GM18907 (cell line): ENCODE measurements at regions not wholly inside any gene's neighbourhood (a gene's known extent, or its start where the extent isn't known, plus 50 kb on each side); places are given as distances from the start of the nearest gene placed in this dataset.
"Not testable (repeated sequence)": the region's sequence is repeated elsewhere in the genome, so short reads cannot be mapped to it uniquely, and the experiment has no call there.

Experiments used
- ATAC-seq: cut with Tn5 transposase; IDR thresholded peaks from one replicate; pipeline ENCODE4 v1.9.1; 2021; ENCODE audit warnings: mild to moderate bottlenecking, moderate library complexity; ENCODE audit not compliant: unreplicated experiment

DNA sequence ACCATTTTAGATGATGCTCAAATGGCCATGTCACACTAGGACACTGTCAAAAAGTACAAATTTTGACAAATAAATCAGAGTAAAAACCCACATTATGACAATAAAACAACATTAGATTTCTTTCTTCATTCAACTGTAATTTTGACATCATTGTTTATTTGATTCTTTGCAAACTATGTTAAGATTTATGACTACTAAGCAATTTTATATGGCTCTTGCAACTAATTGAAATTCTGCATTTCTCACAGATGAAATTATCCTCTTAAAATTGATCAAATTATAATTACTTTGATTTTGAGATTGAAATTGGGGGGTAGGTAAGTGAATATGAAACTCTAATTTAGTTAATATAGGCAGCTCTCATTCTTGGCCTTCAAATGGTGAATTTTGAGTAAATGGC is 59.8 kb downstream of the ATOH1 start:
- no peak for ATAC-seq

DNA sequence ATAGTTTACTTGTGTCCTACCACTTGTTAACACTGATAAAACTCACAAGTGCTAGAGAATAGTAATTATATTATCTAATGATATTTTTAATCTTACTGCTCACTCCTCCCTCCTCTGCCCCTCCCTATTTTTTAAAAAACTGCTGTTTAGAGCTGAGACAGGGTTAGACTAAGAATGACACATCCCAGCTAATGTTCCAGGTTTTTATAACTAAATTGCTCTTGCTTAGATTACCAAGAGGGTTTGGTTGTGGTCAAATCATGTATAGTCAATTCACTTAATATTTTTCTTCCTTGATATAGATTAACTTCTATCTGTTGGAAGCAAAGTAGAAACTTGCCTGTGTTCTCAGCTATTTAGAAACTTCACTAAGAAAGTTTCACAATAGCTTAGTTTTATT is 60.2 kb downstream of the ATOH1 start:
- no peak for ATAC-seq

DNA sequence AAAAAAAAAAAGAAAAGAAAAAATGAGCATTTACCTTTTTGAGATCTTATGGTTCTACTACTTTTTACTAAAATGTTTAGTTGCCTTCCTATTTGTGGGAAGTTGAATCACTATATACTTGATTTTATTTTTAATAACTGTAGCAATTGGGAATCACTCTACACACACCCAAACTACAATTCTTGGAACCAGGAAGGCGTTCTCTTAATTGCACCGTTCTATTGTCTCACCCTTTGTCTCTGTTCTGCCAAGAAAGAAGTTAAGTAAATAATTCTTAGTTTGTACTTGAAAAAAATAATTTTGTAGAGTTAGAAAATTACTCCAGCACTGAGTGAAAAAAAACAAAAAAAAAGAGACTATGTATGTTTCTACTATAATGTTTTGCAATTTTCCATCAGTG is 62.7 kb downstream of the ATOH1 start:
- ATAC-seq: no peak

DNA sequence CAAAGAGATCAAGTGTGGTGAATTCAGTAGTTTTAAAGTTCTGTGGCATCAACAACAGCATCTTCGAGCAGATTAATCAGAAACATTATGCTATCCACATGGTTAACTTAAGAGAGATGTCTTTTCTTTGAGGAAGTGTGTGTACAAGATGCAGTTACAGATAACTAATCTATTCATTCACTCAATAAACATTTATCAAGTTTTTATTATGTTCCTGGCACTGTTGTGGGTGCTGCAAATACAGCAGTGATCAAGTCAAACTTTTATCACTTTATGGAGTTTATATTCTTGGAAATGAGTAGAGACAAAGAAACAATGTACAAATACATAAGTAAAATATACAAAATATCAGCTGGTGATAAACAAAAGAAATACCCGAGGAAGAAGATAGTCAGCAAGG is 66.4 kb downstream of the ATOH1 start:
- no peak for ATAC-seq

DNA sequence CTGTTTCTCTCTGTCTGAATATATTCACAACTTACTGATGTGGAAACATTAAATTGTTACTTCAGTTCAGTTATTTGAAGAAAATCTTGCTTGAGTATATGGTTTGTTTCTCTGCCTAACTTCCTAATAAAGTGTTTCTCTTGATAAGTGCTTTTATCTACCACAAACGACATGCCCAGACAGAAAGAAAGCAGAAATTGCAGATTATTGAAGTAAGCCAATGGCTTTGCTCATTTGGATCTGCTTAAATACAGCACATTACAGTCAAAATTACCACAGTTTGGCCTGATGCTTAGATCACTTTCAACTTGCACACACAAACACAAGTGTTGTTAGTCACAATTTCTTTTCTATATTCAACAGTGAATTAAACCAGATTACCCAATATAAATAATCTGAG is 68.0 kb downstream of the ATOH1 start:
- no peak for ATAC-seq

DNA sequence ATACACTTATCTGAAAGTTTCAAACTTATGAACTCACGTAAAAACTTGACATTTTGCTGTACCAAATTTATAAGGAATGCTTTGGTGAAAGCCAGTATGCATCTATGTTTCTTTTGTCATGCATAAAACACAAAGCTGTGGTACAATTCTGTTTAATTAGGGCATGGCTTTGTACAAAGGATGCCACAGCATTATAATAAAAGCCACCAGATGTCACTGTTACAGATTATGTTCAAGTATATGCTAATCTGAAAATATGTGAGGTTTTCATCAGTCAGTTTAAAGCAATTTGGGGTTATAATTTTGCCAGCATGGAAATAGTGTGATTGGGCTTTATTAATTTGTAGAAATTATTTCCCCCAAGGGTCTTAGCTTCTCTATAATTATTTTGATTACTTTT is 69.0 kb downstream of the ATOH1 start:
- ATAC-seq: peak; percentile 78

DNA sequence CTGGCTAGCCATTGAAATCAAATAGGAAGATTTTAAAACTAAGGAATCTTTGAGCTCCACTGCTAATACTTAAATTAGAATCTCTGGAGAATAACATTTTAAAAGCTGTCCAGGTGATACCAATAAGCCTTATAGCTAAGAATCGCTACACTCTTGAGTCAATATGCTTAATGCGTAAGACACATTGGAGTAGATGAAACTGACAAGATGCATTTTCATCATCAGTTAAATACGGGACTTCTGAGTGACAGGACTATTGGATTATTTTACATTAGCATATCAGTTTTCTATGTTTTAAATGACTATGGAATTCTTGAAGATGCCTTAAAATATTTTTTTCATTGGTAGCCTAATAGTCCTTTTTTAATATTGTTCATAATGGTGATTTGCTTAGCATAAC is 80.2 kb downstream of the ATOH1 start:
- no peak for ATAC-seq

DNA sequence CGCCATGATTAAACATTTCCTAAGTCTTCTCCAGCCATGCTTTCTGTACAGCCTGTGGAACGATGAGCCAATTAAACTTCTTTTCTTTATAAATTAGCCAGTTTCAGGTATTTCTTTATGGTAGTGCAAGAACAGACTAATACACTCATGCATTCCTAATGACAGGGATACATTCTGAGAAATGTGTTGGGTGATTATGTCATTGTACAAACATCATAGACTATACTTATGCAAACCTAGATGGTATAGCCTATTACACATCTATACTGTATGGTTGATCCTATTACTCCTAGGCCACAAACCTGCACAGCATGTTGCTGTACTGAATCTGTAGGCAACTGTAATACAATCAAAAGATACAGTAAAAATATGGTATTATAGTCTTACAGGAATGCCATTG is 83.1 kb downstream of the ATOH1 start:
- no peak for ATAC-seq

DNA sequence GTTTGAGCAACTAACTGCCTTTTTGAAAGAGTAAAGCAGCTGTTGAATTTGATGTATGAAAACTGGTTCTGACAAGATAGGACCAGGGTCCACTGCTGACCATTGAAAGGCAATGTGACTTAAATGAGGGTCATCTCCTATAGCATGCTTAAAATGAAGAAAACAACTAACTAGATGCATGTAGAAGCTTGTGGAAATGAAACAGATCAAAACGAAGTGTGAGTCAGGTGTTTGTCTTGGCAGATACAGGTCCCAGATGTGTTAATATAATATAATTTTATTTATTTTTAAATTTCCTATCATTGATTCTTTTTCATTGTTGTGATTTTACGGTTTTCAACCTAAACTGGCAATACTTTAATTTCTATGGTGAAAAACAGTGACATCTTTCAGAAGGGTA is 83.6 kb downstream of the ATOH1 start:
- no peak for ATAC-seq

DNA sequence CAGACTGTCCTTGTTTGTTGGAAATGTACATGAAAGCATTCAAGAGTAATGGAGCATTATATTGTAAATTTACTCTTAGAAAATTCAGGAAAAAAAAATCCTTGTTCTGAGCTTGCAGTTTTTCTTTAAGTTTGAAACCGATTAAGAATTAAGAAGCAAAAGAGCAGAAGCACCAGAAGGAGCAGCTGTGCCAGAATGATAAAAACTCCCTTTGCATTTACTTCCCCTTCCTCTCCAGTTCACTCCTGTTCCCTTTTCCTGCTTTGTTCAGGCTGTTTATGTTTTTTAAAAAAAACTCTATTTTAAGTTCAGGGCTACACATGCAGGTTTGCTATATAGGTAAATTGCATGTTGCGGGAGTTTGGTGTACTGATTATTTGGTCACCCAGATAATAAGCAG is 90.3 kb downstream of the ATOH1 start:
- no peak for ATAC-seq

DNA sequence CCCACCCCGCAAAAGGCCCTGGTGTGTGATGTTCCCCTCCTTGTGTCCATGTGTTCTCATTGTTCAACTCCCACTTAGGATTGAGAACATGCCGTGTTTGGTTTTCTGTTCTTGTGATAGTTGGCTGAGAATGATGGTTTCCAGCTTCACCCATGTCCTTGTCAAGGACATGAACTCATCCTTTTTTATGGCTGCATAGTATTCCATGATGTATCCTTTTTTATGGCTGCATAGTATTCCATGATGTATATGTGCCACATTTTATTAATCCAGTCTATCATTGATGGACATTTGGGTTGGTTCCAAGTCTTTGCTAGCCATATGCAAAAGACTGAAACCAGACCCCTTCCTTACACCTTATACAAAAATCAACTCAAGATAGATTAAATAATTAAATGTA is 95.0 kb downstream of the ATOH1 start:
- not testable (repeated sequence) for ATAC-seq

DNA sequence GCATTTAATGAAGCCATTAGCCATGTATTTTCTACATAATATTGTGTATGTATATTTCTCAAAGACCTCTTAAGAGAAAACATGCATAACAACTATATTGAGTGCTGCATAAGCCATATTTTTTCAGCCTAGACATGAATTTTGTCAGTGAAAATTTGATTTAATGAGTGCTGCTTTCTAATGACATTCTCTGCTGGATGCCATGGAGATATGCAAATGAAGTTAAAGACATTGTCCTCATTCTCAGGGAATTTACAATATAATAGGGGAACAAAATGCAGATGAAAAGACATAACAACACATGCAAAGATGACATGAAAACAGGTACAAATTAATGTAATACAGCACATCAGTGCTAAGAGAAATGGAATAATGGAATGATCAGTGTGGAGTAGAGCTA is 118.7 kb downstream of the ATOH1 start:
- no peak for ATAC-seq

DNA sequence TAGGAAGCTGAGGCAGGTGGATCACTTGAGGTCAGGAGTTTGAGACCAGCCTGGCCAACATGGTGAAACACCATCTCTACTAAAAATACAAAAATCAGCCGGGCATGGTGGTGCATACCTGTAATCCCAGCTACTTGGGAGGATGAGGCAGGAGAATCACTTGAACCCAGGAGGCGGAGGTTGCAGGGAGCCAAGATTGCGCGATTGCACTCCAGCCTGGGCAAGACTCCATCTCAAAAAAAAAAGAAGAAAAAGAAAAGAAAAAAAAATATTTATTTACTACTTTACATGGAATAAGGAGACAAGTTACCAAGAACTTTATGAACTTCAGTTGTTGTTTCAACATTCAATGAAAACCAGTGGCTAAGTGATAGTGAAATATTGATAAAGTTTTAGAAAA is 121.7 kb downstream of the ATOH1 start:
- ATAC-seq: not testable (repeated sequence)

DNA sequence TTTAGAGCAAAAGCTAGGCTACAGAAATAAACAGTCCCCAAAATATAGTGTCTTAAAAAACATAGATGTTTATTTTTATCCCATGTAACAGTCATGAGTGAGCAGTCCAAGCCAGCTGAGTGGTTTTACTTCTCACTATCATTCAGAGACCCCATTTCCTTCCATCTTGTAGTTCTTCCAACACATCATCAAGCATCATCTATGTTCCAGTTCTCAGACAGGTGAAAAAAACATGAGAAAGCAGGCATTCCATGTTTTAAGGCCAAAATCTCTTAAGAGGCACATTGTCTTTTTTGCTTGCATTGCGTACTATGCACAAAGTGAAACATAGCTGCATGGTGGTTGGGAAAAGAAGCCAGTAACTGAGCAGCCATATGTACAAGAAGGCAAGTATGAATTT is 128.6 kb downstream of the ATOH1 start:
- ATAC-seq: no peak

DNA sequence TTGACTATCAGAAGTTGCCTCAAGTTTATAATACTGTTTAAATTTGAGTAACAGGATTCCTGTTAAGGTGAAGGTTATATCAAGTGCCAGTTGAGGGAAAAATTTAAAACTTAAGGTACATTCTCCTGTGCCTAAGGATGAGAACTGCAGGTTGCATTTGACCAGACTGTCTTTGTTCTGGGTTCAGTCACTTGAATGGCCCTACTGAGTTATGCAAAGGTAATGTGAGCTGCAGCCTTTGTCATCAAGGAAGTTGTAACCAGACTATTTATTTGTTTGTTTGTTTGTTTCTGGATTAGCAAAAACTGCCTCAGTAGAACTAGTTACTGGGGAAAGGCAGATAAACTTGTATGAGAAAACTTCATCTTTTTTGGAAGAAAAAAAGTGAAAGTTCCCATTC is 131.9 kb downstream of the ATOH1 start:
- no peak for ATAC-seq

DNA sequence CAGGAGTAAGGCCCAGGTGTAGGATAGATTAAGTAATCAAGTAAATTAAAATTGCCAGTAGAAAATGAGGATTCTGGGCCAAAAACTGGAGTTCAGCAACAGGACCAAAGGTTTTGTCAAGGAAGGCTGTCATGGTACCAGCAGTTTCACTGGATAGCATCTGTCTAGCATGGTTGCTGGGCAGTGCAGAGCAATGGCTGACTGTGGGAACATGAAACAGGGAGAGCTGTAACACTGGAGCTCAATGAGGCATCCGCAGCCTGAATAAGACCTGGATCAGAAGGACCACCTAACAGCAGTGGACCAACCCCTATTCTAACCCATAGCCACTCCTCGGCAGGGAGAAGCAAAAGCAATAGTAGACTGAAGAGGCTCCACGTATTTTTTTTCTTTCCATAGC is 132.4 kb downstream of the ATOH1 start:
- no peak for ATAC-seq

DNA sequence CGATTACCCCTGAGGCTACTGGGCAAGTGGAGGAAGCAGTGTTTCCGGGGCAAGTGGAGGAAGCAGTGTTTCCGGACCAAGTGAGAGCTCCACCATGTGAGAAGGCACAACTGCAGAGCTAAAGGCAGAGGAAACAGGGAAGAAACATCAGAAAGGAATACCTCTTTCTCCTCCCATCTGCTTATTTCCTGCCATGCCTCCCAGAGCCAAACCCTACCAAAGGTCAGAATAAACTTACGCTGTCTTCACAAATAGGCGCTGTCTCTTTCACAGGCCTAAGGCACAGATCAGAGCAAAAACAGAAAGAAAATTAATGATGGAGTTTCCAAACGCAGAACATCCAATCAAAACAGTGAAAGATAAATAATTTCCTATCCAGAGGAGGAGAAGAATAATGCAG is 153.0 kb downstream of the ATOH1 start:
- no peak for ATAC-seq

DNA sequence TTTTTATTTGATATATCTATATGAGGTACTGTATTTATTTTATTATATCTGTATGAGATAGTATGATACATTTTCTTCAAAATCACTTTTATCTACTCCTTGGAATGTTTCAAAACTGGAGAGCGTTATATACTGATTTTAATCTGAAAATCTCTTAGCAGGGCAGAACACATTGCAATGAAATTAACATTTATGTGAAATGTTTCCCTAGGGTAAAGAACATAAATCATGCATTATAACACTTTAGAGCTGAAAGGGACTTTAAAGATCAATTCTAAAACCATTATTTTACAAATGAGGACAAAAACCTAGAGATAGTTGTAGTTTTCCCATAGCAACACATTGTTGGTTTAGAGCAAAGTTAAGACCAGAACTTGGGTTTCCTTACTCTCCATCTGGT is 153.7 kb downstream of the ATOH1 start:
- ATAC-seq: no peak

DNA sequence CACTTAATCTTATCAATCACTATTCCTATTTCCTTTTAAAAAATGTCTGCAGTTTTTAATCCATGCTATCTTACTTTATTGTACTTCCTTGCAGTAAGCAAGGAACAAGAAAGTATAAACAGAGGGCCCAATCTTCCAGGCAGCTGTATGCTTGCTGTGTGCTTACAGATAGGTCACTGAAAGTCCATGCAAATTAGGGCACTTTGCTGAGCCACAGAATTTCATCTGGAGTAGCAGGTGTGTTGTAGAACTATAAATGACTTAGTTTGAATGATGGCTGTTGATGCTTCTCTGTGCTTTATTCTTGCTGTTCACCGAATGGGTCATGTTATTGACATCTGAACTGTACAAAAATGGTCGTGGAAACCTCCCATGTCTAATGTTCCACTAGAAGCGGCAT is 154.6 kb downstream of the ATOH1 start:
- ATAC-seq: peak; percentile 99

DNA sequence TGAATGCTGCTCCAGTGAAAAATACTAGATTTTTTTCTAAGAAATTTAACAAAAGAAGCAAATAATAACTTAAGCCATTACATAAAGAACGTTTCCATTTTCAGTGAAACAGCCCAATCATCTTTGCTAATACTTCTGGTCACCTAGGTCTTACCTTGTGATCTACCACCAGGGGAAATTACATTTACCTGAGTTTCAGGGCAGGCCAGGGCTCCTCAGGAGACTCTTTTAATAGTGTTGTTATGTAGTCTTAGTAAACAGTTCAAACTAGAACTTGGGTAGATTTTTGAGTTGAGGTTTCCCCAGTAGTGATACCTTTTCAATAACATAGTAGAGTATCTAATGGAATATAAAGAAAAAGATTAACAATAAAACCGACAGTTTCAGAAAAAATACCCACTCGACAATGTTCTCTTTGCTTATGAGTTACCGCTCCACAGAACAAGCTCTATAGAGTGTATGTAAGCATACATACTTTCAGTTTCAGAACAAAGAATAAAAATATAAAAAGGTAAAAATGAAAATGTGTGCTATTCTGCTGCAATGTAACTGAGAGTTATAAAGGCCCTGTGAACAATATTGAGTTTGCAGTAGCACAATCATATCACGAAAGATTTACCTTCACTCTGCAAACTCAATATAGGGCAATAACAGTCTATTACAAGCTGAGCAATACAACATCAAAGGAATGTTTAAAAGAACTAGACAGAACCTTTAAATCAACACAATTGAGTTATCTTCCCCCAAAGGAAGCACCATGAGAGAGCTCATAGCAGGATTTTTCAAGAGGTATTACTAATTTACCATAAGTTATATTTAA is 165.8 kb downstream of the ATOH1 start:
- peak; percentile 54 for ATAC-seq

DNA sequence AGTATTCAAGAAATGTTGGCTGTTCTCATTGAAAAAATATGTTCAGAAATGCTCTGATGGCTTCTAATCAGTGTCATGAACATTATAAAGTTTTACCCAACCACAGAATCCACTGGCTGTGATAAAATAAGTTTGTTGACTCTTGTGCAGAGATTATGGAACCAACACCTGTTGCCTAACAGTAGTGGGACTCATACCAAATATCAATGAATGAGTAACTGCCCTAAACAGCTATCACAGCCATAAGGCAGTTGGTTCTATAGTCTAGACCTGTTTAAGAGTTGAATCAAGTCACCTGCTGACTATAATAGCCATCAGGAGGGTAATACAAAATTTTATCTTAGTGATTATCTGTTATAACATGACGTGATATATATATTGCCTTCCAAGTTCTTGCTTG is 168.3 kb downstream of the ATOH1 start:
- peak; percentile 94 for ATAC-seq

DNA sequence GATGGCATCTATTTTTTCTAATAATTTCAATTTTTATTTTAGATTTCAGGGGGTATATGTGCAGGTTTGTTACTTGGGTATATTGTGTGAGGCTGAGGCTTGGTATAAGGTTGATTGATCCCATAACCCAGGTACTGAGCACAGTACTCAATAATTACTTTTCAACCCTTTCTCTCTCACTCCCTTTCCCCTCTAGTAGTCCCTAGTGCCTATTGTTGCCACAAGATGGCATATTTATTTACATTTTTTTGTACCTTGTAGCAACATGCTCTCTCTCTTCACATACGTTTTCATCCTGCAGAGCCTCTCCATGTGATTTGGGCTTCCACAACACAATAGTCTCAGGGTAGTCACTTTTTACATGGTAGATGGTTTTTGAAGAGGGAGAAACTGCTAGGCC is 172.0 kb downstream of the ATOH1 start:
- no peak for ATAC-seq

DNA sequence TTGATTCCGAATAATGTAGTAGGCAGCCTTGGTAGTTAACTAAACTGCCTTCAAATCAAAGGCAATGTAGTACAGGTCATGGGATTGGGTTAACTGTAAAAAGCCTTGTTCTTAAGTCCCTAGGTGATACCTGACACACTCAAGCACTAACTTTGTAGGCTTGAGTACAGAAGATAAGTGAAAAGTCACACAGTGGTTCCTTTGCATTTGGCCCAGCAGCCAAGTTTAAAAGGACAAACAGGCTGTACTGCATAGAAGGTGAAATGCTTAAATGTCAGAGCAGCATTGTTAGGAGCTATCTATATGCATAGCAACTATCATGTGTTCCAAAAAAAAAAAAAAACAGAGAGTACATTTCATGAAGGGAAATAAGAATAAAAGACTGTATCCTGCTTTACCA is 178.4 kb downstream of the ATOH1 start:
- no peak for ATAC-seq
